HepG2 (cell line): ENCODE measurements at regions not wholly inside any gene's neighbourhood (a gene's known extent, or its start where the extent isn't known, plus 50 kb on each side); places are given as distances from the start of the nearest gene placed in this dataset.

Source experiments
- ATAC-seq: fragments of 200-7000 bp; cut with Tn5 transposase; 3 replicates; pipeline ENCODE4 v1.9.1; 2020; ENCODE audit warnings: mild to moderate bottlenecking, moderate library complexity
- BruUV-seq: library from RNA; stranded (reverse); fragments of 400-500 nt; replicated peaks from 2 replicates; lab custom pipeline; 2021; lab: Mats Ljungman, UMichigan
- CTCF ChIA-PET: fragments of 300-600 bp; formaldehyde crosslinking; extraction: SDS; loops from one replicate; lab custom pipeline; 2021; ENCODE audit warnings: low total read pairs, inconsistent platforms, low intra/inter-chr PET ratio; lab: Yijun Ruan, JAX
- POLR2A ChIA-PET: fragments of 350-600 bp; sonication (Branson Sonifier 250); formaldehyde crosslinking; loops from one replicate; lab custom pipeline; 2020; ENCODE audit warnings: antibody characterized with exemption, inconsistent platforms; lab: Yijun Ruan, JAX
- DNase-seq: peaks from one replicate; pipeline ENCODE4 v3.0.0-alpha.2; 2015; ENCODE audit warnings: low spot score
- FAIRE-seq: peaks from 3 replicates; lab custom pipeline; 2011; peaks lifted over from hg19 to GRCh38; lab: Jason Lieb, UNC
- H2AFZ ChIP-seq: one replicate; pipeline ENCODE4 v1.6.1; 2011; ENCODE audit warnings: low read length, inconsistent platforms
- H3K27ac ChIP-seq: fragments of 300-600 bp; 3 replicates; pipeline ENCODE4 v1.8.0; 2011; ENCODE audit warnings: mixed run types, mild to moderate bottlenecking, mixed read lengths, low read length, inconsistent platforms; ENCODE audit not compliant: insufficient read depth; ENCODE audit errors: extremely low read length
- H3K27me3 ChIP-seq, 2 experiments: fragments of 200-600 bp in 1 of 2; 2 replicates in 1 of 2; 3 replicates in 1 of 2; pipeline versions ENCODE4 v1.6.0 to v1.8.0; 2011; ENCODE audit warnings: low read length in 2 of 2, mild to moderate bottlenecking in 2 of 2, moderate library complexity in 2 of 2, inconsistent platforms in 1 of 2; ENCODE audit not compliant: insufficient read depth in 2 of 2, control insufficient read depth in 1 of 2
- H3K36me3 ChIP-seq, 2 experiments: fragments of 200-600 bp in 1 of 2; replicated peaks in 1 of 2; 2 replicates in 1 of 2; 3 replicates in 1 of 2; pipeline versions ENCODE4 v1.5.1 to v1.8.0; 2011; ENCODE audit warnings: low read length in 2 of 2, inconsistent platforms in 1 of 2; ENCODE audit not compliant: insufficient read depth in 2 of 2, control insufficient read depth in 1 of 2
- H3K4me1 ChIP-seq: 2 replicates; pipeline ENCODE4 v1.5.1; 2012; ENCODE audit warnings: low read length, inconsistent platforms; ENCODE audit not compliant: insufficient read depth
- H3K4me2 ChIP-seq: 2 replicates; pipeline ENCODE4 v1.6.0; 2011; ENCODE audit warnings: low read depth, low read length, inconsistent platforms
- H3K4me3 ChIP-seq, 3 experiments: fragments of 200-600 bp in 1 of 3; sonication (generic), shearing (Covaris generic) in 1 of 3; replicated peaks in 1 of 3; 2 replicates each; pipeline ENCODE4 v1.5.1; 2011 to 2016; ENCODE audit warnings: low read length in 3 of 3, inconsistent platforms in 2 of 3, low read depth in 2 of 3, mild to moderate bottlenecking in 2 of 3, control low read depth in 1 of 3, mixed read lengths in 1 of 3; ENCODE audit not compliant: insufficient read depth in 1 of 3
- H3K79me2 ChIP-seq: one replicate; pipeline ENCODE4 v1.6.1; 2011; ENCODE audit warnings: low read length, inconsistent platforms; ENCODE audit not compliant: insufficient read depth
- H3K9ac ChIP-seq: 2 replicates; pipeline ENCODE4 v1.6.0; 2011; ENCODE audit warnings: mild to moderate bottlenecking, low read depth, low read length, inconsistent platforms; ENCODE audit not compliant: insufficient read depth
- H3K9me3 ChIP-seq: 2 replicates; pipeline ENCODE4 v1.5.1; 2012; ENCODE audit warnings: mild to moderate bottlenecking, low read length
- H4K20me1 ChIP-seq: 2 replicates; pipeline ENCODE4 v1.6.0; 2011; ENCODE audit warnings: inconsistent platforms, mild to moderate bottlenecking, low read length, moderate library complexity; ENCODE audit not compliant: insufficient read depth
- CREM ChIP-seq, 2 experiments: sonication (generic) in 1 of 2; formaldehyde crosslinking in 1 of 2; IDR thresholded peaks; 2 replicates each; pipeline versions ENCODE4 v1.4.0 to v1.6.1; 2016 to 2020; ENCODE audit warnings: antibody characterized with exemption in 1 of 2, mild to moderate bottlenecking in 1 of 2, missing genetic modification reagents in 1 of 2
- FOXO4 ChIP-seq: sonication (generic); formaldehyde crosslinking; conservative IDR thresholded peaks from 2 replicates; pipeline ENCODE4 v1.8.1; 2023; ENCODE audit warnings: missing genetic modification reagents
- HMGA1 ChIP-seq: sonication (generic); formaldehyde crosslinking; conservative IDR thresholded peaks from 2 replicates; pipeline ENCODE4 v1.4.0; 2020; ENCODE audit warnings: missing genetic modification reagents
- MAZ ChIP-seq, 2 experiments: sonication (generic) in 1 of 2; formaldehyde crosslinking in 1 of 2; IDR thresholded peaks; 2 replicates each; pipeline versions ENCODE4 v1.5.0 to v1.6.1; 2012 to 2020; ENCODE audit warnings: low read depth in 2 of 2, mild to moderate bottlenecking in 2 of 2, borderline replicate concordance in 1 of 2, improper control_type of control experiment in 1 of 2, low read length in 1 of 2, missing genetic modification reagents in 1 of 2, moderate library complexity in 1 of 2
- MIER2 ChIP-seq: IDR thresholded peaks from 2 replicates; pipeline ENCODE4 v1.6.1; 2016; ENCODE audit warnings: missing biosample characterization, missing genetic modification reagents
- PBX2 ChIP-seq: IDR thresholded peaks from 2 replicates; pipeline ENCODE4 v1.6.1; 2016; ENCODE audit warnings: control low read depth
- ZNF142 ChIP-seq: sonication (generic); formaldehyde crosslinking; IDR thresholded peaks from 2 replicates; pipeline ENCODE4 v1.4.0; 2020; ENCODE audit warnings: missing genetic modification reagents
- ZNF335 ChIP-seq: sonication (generic); formaldehyde crosslinking; IDR thresholded peaks from 2 replicates; pipeline ENCODE4 v1.4.0; 2020; ENCODE audit warnings: missing genetic modification reagents
- ZNF749 ChIP-seq: sonication (generic); formaldehyde crosslinking; IDR thresholded peaks from 2 replicates; pipeline ENCODE4 v1.8.0; 2022; ENCODE audit warnings: mild to moderate bottlenecking, missing genetic modification reagents, moderate library complexity, borderline replicate concordance
- ZXDC ChIP-seq: sonication (generic); formaldehyde crosslinking; IDR thresholded peaks from 2 replicates; pipeline ENCODE4 v1.5.0; 2020; ENCODE audit warnings: mild to moderate bottlenecking, missing genetic modification reagents
- WGBS: methylation state at CpG from one replicate; pipeline ENCODE4 v1.1.6; 2017; ENCODE audit warnings: low lambda C conversion rate; 5-methylcytosine and 5-hydroxymethylcytosine counted together
- in situ Hi-C: cut with HindIII; loops from 2 replicates; pipeline ENCODE4 v1.10.0; 2017; ENCODE audit warnings: low pct_unique_long_range_greater_than_20kb; ENCODE audit not compliant: extremely low pct_ligation_motif_present
- intact Hi-C: fragments of 100-400 bp; cut with micrococcal nuclease; formaldehyde crosslinking; loops from one replicate; pipeline ENCODE4 v1.10.0; 2022; ENCODE audit not compliant: unreplicated experiment

GRCh38 chr1:58380345-58380744 is 166.2 kb downstream of the OMA1 start:
- ATAC-seq, result no peak
- Histone ChIP-seq H4K20me1 (no peaks in the 10 kb centered on the region), H3K9me3 (no peaks in the 10 kb centered on the region), H2AFZ (no peak overlapping the region), H3K79me2 (no peaks in the 10 kb centered on the region), H3K36me3 (no peaks in the 10 kb centered on the region), H3K27me3 (no peaks in the 10 kb centered on the region), H3K27ac (no peak overlapping the region), H3K4me2 (no peak overlapping the region), H3K9ac (no peak overlapping the region), H3K4me1 (no peaks in the 10 kb centered on the region), H3K4me3 (no peak overlapping the region)
- no peak for DNase-seq
- no peak for FAIRE-seq
- WGBS, result 18% methylated on average over 2 of the region's 2 CpGs
- intact Hi-C loops (no loop called here), in situ Hi-C loops (no loop called here)
- ChIA-PET CTCF (no interaction called here), POLR2A (no interaction called here)
- no TSS peak for BruUV-seq
- TF ChIP-seq ZXDC (CRISPR knock-in tag), result no peak
- TF ChIP-seq PBX2 (CRISPR knock-in tag), result no peak
- TF ChIP-seq HMGA1 (CRISPR knock-in tag), result no peak
- TF ChIP-seq CREM (IDR thresholded peaks at IDR 0.05), result no peak
- TF ChIP-seq CREM (CRISPR knock-in tag; IDR thresholded peaks at IDR 0.05), result no peak
- TF ChIP-seq MIER2 (CRISPR knock-in tag), result no peak
- no peak for TF ChIP-seq ZNF335 (CRISPR knock-in tag)
- TF ChIP-seq MAZ (IDR thresholded peaks at IDR 0.05; ENCODE audit: borderline replicate concordance, low read depth, low read length), result no peak
- no peak for TF ChIP-seq MAZ (CRISPR knock-in tag; IDR thresholded peaks at IDR 0.05; ENCODE audit: low read depth)
- TF ChIP-seq FOXO4, result no peak
- TF ChIP-seq ZNF142 (CRISPR knock-in tag), result no peak
- no peak for TF ChIP-seq ZNF749 (CRISPR knock-in tag)
